GM12864 (cell line): ENCODE measurements at regions not wholly inside any gene's neighbourhood (a gene's known extent, or its start where the extent isn't known, plus 50 kb on each side); places are given as distances from the start of the nearest gene placed in this dataset.

Source experiments
- DNase-seq: peaks from one replicate; pipeline ENCODE4 v3.0.0-alpha.2; 2011; ENCODE audit warnings: low read depth
- H3K4me3 ChIP-seq: 2 replicates; pipeline ENCODE4 v1.5.1; 2011; ENCODE audit warnings: mild to moderate bottlenecking, low read depth, low read length, control low read depth
- TF ChIP-seq, protein P1 (sequence below): IDR thresholded peaks from 2 replicates; pipeline ENCODE4 v1.5.1; 2011; ENCODE audit warnings: low read depth, mild to moderate bottlenecking, moderate library complexity, low read length, control low read depth, inconsistent platforms; ENCODE audit errors: missing control alignments

DNA sequence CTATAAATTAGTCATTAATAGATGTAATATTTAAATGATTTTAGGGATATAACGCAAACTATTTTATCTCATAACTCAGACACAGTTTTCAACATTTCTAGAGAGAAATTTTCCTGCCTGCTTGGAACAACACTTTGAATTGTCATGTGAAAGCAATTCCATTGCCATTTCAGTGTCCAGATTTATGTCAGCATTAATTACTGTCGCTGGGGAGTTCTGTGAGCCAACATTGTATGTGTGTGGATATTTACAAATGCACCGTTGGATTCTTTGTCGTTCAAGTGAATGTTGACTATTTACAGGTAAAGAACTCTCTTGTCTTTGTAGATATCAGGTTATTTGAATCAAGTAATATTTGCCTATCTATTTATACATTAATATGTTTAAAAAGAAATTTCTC lies 465.3 kb upstream of the RGS6 start:
- H3K4me3 ChIP-seq = no peak overlapping the region
- TF ChIP-seq, protein P1, sequence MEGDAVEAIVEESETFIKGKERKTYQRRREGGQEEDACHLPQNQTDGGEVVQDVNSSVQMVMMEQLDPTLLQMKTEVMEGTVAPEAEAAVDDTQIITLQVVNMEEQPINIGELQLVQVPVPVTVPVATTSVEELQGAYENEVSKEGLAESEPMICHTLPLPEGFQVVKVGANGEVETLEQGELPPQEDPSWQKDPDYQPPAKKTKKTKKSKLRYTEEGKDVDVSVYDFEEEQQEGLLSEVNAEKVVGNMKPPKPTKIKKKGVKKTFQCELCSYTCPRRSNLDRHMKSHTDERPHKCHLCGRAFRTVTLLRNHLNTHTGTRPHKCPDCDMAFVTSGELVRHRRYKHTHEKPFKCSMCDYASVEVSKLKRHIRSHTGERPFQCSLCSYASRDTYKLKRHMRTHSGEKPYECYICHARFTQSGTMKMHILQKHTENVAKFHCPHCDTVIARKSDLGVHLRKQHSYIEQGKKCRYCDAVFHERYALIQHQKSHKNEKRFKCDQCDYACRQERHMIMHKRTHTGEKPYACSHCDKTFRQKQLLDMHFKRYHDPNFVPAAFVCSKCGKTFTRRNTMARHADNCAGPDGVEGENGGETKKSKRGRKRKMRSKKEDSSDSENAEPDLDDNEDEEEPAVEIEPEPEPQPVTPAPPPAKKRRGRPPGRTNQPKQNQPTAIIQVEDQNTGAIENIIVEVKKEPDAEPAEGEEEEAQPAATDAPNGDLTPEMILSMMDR = no peak
- DNase-seq = no peak

DNA sequence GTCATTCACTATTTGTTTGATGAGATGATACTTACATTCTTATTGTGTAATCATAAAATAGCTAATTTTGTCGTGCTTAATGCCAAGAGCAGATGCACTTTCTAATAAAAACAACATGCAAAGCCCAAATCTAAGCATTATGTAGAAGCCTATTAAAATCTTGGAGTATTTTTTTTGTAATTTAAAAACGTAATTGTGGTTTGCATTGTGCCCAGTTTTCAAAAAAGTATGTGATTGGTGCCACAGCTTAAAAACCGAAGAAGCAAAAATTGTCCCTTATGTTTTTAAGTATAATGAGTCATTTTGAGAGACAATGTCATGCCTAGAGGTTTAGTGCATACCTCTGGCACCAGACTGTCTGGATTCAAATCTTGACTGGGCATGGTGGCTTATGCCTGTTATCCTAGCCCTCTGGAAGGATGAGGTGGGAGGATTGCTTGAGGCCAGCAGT lies 464.8 kb upstream of the RGS6 start:
- H3K4me3 ChIP-seq = no peak overlapping the region
- DNase-seq = no peak
- TF ChIP-seq, protein P1 = no peak

DNA sequence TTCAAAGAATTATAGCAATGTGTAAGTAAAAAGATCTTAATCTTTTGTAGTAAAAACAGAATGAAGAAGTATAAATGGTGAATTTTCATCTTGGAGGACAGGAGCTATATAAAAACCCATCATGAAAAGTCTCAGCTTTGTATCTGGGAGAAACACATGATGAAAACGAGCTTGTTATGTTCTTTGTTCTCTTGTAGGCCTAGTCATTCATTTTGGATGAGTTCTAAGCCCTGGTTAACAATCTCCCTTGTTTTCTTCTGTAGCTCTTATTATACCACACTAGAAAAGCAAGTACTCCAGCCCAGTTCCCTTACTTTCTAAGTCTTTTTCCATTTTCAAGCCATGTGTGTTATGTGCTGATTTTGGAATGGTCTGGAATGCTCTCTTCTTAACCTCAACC lies 463.5 kb upstream of the RGS6 start:
- TF ChIP-seq, protein P1 = no peak
- no peak for DNase-seq
- no peak overlapping the region for H3K4me3 ChIP-seq

DNA sequence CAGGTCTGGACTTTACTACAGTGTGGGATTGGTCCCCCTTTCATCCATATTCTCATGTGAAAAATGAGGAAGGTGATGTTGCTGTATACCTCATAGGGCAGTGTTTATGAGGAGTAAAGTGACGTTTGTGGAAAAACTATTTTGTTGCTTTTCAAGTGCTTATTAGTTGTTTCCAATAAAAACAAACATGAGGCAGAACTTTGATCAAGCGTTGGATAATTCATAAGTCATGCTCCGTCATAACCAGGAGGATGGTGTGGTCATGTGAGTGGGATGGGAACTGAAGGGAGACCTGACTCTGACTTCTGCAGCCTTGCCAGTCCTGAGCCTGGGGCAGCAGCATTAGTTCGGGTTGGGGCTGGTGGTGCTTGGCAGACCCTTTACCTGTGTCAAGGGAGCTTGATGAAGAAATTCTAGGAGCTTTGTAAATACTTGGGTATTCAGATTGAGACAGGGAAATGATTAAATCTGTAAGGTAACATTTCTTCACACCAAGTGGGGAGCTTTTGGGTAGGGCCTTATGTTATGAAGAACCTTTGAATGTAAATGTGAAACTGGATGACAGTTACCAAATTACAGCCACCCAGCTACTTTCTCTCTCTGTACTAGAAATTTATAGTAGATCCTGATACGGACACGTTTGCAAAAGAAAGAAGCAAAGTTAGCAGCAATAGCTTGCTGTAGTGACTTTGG lies 462.4 kb upstream of the RGS6 start:
- no peak for DNase-seq
- TF ChIP-seq, protein P1 = no peak
- H3K4me3 ChIP-seq = no peak overlapping the region

DNA sequence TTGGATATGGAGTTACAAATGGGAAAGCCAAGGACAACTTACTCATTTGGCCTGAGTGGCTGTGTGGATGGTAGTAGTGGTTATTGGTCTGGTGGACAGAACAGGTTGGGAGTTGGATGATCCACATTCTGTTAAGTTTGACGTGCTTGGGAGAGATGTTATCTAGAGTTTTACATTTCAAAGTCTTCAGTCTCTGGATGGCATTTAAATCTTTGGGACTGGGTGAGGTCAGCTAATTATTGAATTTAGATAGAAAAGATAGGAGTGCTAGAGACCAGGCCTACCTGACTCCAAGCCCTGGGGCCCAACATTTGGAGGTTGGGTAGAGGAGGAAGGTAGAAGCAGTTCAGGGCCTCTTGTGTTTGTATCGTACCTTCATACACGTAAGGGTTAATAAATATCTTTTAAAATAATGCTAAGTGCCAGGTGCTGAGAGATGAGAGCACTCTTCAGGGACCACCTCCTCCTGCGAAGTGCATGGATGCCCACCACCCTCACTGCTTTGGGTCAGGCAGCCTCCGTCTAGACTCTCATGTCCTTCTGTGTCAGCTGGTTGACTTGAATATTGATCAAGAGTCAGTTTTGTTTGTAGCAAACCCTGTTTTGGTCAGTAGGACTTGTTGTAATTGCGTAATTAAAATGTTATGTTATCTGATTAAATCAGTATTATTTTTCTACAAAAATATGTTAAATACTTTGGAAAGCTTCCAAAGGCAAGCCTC lies 460.4 kb upstream of the RGS6 start:
- TF ChIP-seq, protein P1 = no peak
- no peak for DNase-seq
- no peak overlapping the region for H3K4me3 ChIP-seq

DNA sequence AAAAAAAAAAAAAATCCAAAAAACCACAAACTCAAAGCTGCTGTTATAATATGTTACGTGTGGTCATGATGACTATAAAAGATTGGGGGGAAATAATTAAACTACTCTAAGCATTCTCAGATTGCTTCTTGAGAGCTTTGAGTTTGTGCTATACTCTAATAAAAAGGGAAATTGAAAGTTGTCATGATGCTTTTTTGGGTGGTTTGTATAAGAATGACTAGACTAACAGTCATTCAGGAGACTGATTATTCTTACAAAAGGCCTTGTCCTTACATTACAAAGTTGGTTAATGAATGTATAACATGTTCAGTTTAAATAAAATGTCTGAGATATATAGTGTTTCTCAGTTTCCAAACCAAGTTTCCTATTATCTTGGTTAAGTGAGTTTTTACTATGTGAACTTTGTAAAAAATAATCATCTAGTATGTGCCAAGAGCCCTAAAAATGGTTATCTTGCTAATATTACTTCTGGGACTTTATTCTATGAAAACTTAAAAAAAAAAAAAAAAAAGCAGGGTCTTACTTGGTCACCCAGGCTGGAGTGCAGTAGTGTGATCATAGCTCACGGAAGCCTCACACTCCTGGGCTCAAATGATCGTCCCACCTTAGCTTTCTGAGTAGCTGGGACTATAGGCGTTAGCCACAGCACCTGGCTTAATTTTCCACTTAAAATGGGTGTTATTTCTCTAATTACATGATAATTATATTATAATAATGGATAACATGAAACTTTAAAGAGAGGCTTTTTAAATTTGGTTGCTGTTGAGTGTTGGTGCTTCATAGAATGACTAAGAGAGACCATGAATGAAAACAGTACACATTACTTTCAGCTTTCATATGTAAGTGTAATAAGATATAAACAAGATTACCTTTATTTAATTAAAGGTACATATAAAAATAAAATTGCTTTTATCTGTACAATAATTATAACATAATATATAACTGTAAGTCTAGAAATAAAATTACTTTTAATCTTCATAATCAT lies 459.6 kb upstream of the RGS6 start:
- no peak for DNase-seq
- TF ChIP-seq, protein P1 = no peak
- no peak overlapping the region for H3K4me3 ChIP-seq
